ENCODE measurements at regions not wholly inside any gene's neighbourhood (a gene's known extent, or its start where the extent isn't known, plus 50 kb on each side); places are given as distances from the start of the nearest gene placed in this dataset.

GRCh38 chr2:48145845-48146452 lies 168.5 kb upstream of the FOXN2 start:
- DNase-seq: no peak

- DNase-seq: no peak
These were observed 167.9 kb upstream of the FOXN2 start for GRCh38 chr2:48146552-48146951.

DNA sequence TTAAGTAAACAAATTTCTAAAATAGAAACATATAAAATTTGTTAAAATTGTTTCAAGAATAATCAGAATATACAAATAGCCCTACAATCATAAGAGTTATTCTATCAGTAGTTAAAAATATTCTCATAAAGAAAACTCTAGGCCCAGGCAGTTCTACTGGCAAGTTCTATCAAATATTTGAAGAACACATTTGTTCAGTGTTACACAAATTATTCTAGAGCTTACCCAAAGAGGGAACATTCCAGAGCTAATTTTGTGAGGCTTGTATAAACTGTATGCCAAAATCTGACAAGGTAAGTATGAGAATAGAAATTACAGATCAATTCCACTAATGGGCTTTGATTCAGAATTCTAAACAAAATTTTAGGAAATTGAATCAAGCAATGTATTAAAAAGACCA lies 166.8 kb upstream of the FOXN2 start:
- no peak for DNase-seq

DNA sequence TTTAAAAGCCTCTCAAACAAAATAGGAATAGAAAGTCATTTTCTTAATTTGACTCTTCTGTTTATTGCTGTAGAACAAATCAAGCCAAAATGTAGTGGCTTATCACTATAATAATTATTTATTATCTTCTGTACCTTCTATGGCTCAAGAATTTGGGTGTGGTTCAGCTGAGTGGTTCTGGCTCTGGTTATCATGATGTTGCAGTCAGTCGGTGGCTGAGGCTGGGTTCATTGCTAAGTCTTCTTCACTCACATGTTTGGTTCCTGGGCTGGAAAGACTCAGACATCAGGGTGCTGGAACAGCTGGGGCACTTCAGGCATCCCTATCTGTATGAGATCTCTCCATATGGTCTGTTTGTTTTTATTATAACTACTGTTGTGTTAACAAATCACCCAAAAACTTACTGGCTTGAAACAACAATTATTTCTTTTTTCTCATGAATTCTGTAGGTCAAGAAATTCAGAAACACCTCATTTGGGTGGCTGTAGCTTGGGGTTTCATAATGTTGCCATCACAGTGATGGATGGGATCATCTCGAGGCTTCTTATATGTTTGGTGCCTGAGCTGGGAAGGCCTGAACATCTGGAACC lies 165.5 kb upstream of the FOXN2 start:
- no peak for DNase-seq

GRCh38 chr2:48157150-48157549 lies 157.3 kb upstream of the FOXN2 start:
- no peak for DNase-seq

GRCh38 chr2:48161628-48162027 lies 152.9 kb upstream of the FOXN2 start:
- DNase-seq: no peak

- no peak for DNase-seq
These were observed 151.7 kb upstream of the FOXN2 start for GRCh38 chr2:48162742-48163141.

DNA sequence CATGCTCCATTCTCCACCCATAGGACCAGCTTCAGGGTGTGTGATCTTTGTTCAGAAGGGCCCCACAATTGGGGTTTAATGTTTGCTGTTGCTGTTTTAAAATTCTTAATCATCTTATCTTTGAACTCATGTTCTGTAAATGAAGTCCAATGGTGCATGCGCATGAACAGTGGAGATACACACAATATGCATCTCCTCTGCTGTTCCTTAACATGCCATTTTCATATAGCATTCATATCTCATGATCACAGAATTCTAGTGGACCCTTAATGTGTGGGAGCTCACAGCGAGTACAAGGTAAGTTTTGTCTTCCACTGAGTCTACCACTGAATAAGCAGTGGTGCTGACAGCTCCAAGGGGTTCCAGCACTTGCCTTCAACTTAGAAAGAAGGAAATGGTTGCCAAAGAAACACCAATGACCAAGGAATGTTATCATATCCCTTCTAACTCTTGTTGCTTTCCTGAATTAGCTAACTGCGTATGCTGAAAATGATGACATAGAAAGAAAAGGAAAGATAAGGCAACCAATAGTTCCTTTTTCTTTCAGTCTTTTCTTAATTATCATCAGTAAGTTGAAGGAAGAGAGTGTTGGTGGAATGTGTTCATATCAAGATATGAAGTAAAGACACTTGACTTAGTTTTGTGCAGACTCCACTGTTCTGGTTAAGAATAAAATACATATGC lies 149.3 kb upstream of the FOXN2 start:
- DNase-seq: no peak

DNA sequence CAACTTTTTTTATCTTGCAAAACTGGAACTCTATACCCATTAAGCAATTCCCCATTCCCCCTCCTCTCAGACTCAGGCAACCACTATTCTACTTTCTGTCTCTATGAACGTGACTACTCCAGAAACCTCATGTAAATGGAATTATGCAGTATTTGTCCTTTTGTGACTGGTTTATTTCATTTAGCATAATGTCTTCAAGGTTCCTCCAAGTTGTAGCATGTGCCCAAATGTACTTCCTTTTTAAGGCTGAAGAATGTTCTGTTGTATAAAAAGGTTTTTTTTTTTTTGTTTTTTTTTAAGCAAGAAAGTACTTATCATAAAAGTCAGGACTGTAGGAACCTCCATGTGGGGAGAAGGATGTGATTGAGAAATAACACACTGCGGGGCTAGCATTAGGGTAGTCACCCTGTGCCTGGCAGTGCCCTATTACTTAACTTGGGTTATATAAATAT lies 145.3 kb upstream of the FOXN2 start:
- no peak for DNase-seq

DNA sequence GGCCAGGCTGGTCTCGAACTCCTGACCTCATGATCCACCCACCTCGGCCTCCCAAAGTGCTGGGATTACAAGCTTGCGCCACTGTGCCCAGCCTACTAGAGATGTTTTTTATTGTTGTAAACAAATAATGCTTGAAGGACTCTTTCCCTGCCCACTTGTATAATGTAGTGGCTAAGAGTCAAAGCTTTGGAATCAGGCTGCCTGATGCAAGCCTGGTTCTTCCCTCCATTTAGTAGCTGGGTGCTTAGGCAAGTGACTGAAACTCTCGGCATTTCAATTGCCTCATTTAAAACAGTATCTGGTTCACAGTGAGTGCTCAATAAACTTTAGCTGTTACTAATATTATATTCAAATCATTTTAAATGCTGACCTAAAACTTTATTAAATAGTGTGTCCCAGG lies 144.2 kb upstream of the FOXN2 start:
- DNase-seq: no peak

DNA sequence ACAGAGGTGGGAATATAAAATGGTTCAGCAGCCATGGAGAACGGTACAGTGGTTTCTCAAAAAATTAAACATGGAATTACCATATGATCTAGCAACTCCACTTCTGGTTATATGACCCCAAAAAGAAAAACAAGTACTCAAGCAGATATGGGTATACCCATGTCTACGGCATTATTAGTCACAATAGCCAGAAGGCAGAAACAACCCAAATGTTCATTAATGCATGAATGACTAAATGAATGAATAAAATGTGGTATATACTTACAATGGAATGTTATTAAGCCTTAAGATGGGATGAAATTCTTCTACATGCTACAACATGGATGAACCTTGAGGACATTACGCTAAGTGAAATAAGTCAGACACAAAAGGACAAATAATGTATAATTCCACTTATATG lies 141.3 kb upstream of the FOXN2 start:
- DNase-seq: no peak

DNA sequence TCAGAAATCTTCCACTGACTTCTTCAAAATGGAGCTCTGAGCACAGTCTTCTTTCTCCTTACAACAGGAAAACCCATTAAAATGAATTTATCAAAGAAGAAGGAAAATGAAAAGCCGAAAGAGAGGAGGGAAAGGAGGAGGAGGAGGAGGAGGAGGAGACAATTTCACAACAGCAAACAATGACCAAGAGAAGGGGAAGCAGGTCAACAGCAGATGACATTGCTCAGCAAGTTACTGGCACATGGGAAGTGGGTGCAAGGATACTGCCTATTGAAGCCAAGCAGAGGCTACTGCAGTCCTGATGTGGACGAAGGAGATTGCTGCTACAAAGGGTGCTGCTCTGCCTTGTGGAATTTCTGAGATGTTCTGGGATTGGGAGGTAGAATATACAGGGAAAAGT lies 140.0 kb upstream of the FOXN2 start:
- no peak for DNase-seq

DNA sequence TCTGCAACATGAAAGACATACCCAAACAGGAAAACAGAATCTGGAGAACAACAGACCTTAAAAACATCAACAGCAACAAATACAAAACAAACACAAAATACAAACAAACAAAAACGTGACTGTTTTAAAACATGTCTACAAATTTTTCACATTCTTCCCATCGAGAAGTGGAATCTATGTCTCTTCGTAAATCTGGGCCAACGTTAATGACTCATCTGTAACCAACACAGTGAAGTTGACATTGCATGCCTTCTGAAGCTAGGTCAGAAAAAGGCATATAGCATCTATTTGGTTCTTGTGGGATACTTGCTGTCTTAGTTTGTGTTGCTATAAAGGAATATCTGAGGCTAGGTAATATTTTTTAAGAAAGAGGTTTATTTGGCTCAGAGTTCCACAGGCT lies 139.2 kb upstream of the FOXN2 start:
- no peak for DNase-seq

- no peak for DNase-seq
These were observed 138.8 kb upstream of the FOXN2 start for GRCh38 chr2:48175656-48176055.

- DNase-seq: no peak
These were observed 137.6 kb upstream of the FOXN2 start for GRCh38 chr2:48176876-48177275.

DNA sequence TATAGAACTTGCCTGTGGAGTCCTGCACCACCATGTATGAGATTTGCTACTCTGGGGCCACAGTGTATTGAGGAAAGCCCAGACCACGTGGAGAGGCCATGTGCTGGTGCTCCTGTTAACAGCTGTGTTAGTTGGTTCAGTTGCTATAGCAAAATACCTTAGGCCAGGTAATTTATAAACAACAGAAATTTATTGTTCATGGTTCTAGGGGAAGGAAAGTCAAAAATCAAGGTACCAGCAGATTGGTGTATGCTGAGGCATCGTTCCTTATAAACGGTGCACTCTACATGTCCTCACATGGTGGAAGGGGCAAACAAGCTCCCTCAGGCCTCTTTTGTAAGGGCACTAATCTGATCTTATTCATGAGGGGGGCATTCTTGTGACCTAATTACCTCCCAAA lies 135.9 kb upstream of the FOXN2 start:
- no peak for DNase-seq

GRCh38 chr2:48180557-48180956 lies 133.9 kb upstream of the FOXN2 start:
- DNase-seq: no peak

- no peak for DNase-seq
These were observed 131.2 kb upstream of the FOXN2 start for GRCh38 chr2:48183276-48183675.

- DNase-seq: no peak
These were observed 130.5 kb upstream of the FOXN2 start for GRCh38 chr2:48183991-48184390.

- DNase-seq: no peak
These were observed 127.0 kb upstream of the FOXN2 start for GRCh38 chr2:48187503-48187902.

- no peak for DNase-seq
These were observed 124.8 kb upstream of the FOXN2 start for GRCh38 chr2:48189552-48190228.

DNA sequence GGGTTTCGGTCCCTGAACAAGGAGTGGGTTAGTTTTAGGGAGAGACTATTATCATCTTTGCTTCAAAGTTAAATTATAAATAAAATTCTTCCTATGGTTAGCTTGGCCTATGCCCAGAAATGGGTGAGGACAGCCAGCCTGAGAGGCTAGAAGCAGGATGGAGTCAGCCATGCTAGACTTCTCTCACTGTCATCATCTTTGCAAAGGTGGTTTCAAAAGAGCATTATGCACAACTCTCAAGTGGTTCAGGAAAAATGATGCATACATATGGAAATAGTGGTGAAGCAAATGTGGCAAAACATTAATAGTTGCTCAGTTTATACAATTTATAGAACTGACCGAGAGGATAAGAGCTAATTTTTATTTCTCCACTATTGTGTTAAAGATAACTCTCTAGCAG lies 124.3 kb upstream of the FOXN2 start:
- no peak for DNase-seq

DNA sequence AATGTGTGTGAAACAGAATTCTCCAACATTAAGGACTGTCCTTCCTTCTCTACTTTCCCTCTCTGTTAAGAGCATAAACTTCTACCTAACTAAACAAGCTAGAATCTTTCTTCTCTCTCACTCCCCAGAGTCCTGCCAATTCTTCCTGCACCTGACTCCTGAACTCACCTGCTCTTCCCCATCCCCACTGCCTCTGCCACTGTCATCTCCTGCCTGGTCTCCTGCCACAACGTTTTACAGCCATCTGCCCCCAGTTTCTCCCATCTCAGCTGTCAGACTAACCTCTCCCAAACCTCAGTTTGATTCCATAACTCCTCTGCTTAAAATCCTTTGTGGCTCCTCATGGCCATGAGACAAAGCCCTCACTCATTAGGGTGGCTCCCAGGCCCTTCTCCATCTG lies 119.8 kb upstream of the FOXN2 start:
- no peak for DNase-seq

- no peak for DNase-seq
These were observed 119.3 kb upstream of the FOXN2 start for GRCh38 chr2:48195169-48195568.
